ENCODE measurements at regions not wholly inside any gene's neighbourhood (a gene's known extent, or its start where the extent isn't known, plus 50 kb on each side); places are given as distances from the start of the nearest gene placed in this dataset.

DNA sequence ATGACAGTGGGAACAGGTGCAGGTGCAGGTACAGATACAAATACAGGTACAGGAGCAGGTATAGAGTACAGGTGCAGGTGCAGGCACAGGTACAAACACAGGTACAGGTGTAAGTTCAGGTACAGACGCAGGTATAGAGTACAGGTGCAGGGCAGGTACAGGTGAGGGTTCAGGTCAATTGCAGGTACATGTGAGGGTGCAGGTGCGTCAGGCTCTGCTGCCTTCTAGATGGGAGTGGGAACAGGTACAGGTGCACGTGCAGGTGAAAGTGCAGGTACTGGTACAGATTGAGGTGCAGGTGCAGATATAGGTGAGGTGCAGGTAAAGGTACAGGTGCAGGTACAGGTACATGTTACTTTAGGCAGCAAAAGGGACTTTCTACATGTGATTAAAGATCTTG lies 85.7 kb downstream of the CRLF2 start (continued):
- no peak for TF ChIP-seq ZNF274 (IDR thresholded peaks at IDR 0.05; ENCODE audit: borderline replicate concordance, extremely low read depth, low read length)
- TF ChIP-seq, protein P1, sequence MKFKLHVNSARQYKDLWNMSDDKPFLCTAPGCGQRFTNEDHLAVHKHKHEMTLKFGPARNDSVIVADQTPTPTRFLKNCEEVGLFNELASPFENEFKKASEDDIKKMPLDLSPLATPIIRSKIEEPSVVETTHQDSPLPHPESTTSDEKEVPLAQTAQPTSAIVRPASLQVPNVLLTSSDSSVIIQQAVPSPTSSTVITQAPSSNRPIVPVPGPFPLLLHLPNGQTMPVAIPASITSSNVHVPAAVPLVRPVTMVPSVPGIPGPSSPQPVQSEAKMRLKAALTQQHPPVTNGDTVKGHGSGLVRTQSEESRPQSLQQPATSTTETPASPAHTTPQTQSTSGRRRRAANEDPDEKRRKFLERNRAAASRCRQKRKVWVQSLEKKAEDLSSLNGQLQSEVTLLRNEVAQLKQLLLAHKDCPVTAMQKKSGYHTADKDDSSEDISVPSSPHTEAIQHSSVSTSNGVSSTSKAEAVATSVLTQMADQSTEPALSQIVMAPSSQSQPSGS (IDR thresholded peaks at IDR 0.05; ENCODE audit: low read length): no peak
- TF ChIP-seq TAF7 (optimal IDR thresholded peaks at IDR 0.05; ENCODE audit: borderline replicate concordance, low read depth, low read length): no peak
- TF ChIP-seq RFX5 (IDR thresholded peaks at IDR 0.05; ENCODE audit: borderline replicate concordance, low read depth, low read length): no peak

Measured in H1 (cell line).